ENCODE measurements at regions not wholly inside any gene's neighbourhood (a gene's known extent, or its start where the extent isn't known, plus 50 kb on each side); places are given as distances from the start of the nearest gene placed in this dataset.

DNA sequence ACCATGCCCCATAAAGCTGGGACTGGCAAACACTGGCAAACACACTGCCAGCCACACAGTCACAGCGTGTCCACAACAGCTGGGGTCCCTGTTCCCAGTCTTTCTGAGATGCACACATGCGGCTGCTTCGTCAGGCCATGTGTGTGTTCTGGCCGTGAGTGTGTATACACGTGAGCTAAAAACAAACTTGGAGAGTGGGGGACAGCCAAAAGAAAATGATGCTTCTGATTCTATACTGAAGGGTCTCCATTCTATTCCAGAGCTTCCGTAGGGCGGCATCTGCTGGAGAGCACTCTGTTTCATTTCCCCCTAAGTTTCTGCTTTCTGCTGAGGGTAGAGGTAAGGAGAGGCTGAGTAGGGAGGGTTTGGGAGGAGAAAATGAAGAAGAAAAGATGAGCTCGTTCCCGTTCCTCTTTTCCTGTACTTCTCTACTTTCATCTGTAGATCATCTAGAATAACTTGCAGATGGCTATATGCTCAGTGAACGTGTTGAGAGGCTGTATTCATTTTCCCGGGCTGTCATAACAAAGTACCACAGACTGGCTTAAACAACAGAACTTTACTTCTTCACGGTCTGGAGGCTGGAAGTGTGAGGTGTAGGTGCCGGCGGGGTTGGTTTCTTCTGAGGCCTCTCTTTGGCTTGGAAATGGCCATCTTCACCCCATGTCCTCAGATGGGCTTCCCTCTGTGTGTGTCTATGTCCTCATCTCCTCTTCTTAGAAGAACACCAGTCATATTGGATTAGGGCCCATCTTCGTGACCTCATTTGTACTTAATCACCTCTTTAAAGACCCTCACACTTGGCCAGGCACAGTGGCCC, 151.6 kb downstream of the TOMM20 start:
- no peaks in the 10 kb centered on the region; a peak in 1 of 5 replicates for H3K27me3 ChIP-seq (ENCODE audit: control insufficient read depth in 1 of 2, insufficient read depth in 2 of 2, low read length in 2 of 2)
- peak overlapping the region in 1 of 3 experiments; percentile 69; a peak in 1 of 6 replicates for H3K4me3 ChIP-seq (replicated peaks in 1 of 3; ENCODE audit: insufficient read depth in 1 of 3, low read depth in 2 of 3, low read length in 3 of 3)
- H3K4me1 ChIP-seq (ENCODE audit: insufficient read depth, low read length) = peaks cover 99% of the 10 kb centered on the region
- DNase-seq (ENCODE audit: low spot score) = no peak
- intact Hi-C loops (cut with micrococcal nuclease; ENCODE audit: unreplicated experiment) = loop anchor here (1.0 to 5.0 kb wide), 3 partner anchors 103 to 480 kb away; no protein-coding TSS in a partner anchor
- no peaks in the 10 kb centered on the region for H3K9me3 ChIP-seq (ENCODE audit: low read length)
- H4K20me1 ChIP-seq (ENCODE audit: insufficient read depth, low read length) = no peaks in the 10 kb centered on the region
- peak overlapping the region; percentile 96 for H3K4me2 ChIP-seq (ENCODE audit: low read depth, low read length)
- no peak overlapping the region for H2AFZ ChIP-seq (ENCODE audit: low read length)
- H3K27ac ChIP-seq (ENCODE audit: extremely low read length, insufficient read depth, low read length) = peak overlapping the region; percentile 100
- no peak for FAIRE-seq
- CTCF ChIA-PET (ENCODE audit: low intra/inter-chr PET ratio, low total read pairs) = no interaction called here
- 91% methylated on average over 15 of the region's 15 CpGs for WGBS (ENCODE audit: low lambda C conversion rate)
- in situ Hi-C loops (cut with HindIII; ENCODE audit: extremely low pct_ligation_motif_present, low pct_unique_long_range_greater_than_20kb) = loop anchor here (5.0 to 10.0 kb wide), 3 partner anchors 105 to 482 kb away; no protein-coding TSS in a partner anchor
- ATAC-seq = no peak
- H3K36me3 ChIP-seq (replicated peaks in 1 of 2; ENCODE audit: control insufficient read depth in 1 of 2, insufficient read depth in 2 of 2, low read length in 2 of 2) = no peaks in the 10 kb centered on the region
- no TSS peak for BruUV-seq (replicated peaks)
- H3K79me2 ChIP-seq (ENCODE audit: insufficient read depth, low read length) = peaks cover 10% of the 10 kb centered on the region
- H3K9ac ChIP-seq (ENCODE audit: insufficient read depth, low read depth, low read length) = peak overlapping the region; percentile 98
- POLR2A ChIA-PET = interaction anchor here (1.2 to 12.9 kb wide), 26 partner anchors 11 to 477 kb away, joined by 3 to 657 read pairs (median 20); partner anchors contain the start of genes ARID4B, GGPS1, IRF2BP2 and TOMM20
- TF ChIP-seq RFX1 (IDR thresholded peaks at IDR 0.05) (no peak), ZC3H4 (CRISPR knock-in tag; IDR thresholded peaks at IDR 0.05; ENCODE audit: borderline replicate concordance) (peak; percentile 91; the same call in 1 of the 2 replicates), ZNF780A (CRISPR knock-in tag; IDR thresholded peaks at IDR 0.05) (no peak), ETV6 (CRISPR knock-in tag; conservative IDR thresholded peaks at IDR 0.05) (no peak), ZNF326 (CRISPR knock-in tag; IDR thresholded peaks at IDR 0.05; ENCODE audit: borderline replicate concordance) (no peak), TOE1 (CRISPR knock-in tag; IDR thresholded peaks at IDR 0.05) (no peak), KDM1A (CRISPR knock-in tag; IDR thresholded peaks at IDR 0.05) (no peak)
- TF ChIP-seq, protein P1, sequence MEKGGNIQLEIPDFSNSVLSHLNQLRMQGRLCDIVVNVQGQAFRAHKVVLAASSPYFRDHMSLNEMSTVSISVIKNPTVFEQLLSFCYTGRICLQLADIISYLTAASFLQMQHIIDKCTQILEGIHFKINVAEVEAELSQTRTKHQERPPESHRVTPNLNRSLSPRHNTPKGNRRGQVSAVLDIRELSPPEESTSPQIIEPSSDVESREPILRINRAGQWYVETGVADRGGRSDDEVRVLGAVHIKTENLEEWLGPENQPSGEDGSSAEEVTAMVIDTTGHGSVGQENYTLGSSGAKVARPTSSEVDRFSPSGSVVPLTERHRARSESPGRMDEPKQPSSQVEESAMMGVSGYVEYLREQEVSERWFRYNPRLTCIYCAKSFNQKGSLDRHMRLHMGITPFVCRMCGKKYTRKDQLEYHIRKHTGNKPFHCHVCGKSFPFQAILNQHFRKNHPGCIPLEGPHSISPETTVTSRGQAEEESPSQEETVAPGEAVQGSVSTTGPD (CRISPR knock-in tag; IDR thresholded peaks at IDR 0.05) = no peak
- TF ChIP-seq, protein P2, sequence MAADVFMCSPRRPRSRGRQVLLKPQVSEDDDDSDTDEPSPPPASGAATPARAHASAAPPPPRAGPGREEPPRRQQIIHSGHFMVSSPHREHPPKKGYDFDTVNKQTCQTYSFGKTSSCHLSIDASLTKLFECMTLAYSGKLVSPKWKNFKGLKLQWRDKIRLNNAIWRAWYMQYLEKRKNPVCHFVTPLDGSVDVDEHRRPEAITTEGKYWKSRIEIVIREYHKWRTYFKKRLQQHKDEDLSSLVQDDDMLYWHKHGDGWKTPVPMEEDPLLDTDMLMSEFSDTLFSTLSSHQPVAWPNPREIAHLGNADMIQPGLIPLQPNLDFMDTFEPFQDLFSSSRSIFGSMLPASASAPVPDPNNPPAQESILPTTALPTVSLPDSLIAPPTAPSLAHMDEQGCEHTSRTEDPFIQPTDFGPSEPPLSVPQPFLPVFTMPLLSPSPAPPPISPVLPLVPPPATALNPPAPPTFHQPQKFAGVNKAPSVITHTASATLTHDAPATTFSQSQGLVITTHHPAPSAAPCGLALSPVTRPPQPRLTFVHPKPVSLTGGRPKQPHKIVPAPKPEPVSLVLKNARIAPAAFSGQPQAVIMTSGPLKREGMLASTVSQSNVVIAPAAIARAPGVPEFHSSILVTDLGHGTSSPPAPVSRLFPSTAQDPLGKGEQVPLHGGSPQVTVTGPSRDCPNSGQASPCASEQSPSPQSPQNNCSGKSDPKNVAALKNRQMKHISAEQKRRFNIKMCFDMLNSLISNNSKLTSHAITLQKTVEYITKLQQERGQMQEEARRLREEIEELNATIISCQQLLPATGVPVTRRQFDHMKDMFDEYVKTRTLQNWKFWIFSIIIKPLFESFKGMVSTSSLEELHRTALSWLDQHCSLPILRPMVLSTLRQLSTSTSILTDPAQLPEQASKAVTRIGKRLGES (CRISPR knock-in tag; IDR thresholded peaks at IDR 0.05; ENCODE audit: borderline replicate concordance) = no peak
- TF ChIP-seq, protein P3, sequence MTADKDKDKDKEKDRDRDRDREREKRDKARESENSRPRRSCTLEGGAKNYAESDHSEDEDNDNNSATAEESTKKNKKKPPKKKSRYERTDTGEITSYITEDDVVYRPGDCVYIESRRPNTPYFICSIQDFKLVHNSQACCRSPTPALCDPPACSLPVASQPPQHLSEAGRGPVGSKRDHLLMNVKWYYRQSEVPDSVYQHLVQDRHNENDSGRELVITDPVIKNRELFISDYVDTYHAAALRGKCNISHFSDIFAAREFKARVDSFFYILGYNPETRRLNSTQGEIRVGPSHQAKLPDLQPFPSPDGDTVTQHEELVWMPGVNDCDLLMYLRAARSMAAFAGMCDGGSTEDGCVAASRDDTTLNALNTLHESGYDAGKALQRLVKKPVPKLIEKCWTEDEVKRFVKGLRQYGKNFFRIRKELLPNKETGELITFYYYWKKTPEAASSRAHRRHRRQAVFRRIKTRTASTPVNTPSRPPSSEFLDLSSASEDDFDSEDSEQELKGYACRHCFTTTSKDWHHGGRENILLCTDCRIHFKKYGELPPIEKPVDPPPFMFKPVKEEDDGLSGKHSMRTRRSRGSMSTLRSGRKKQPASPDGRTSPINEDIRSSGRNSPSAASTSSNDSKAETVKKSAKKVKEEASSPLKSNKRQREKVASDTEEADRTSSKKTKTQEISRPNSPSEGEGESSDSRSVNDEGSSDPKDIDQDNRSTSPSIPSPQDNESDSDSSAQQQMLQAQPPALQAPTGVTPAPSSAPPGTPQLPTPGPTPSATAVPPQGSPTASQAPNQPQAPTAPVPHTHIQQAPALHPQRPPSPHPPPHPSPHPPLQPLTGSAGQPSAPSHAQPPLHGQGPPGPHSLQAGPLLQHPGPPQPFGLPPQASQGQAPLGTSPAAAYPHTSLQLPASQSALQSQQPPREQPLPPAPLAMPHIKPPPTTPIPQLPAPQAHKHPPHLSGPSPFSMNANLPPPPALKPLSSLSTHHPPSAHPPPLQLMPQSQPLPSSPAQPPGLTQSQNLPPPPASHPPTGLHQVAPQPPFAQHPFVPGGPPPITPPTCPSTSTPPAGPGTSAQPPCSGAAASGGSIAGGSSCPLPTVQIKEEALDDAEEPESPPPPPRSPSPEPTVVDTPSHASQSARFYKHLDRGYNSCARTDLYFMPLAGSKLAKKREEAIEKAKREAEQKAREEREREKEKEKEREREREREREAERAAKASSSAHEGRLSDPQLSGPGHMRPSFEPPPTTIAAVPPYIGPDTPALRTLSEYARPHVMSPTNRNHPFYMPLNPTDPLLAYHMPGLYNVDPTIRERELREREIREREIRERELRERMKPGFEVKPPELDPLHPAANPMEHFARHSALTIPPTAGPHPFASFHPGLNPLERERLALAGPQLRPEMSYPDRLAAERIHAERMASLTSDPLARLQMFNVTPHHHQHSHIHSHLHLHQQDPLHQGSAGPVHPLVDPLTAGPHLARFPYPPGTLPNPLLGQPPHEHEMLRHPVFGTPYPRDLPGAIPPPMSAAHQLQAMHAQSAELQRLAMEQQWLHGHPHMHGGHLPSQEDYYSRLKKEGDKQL (CRISPR knock-in tag; IDR thresholded peaks at IDR 0.05; ENCODE audit: low read depth) = no peak
